Kidney tubule cell (primary cell): ENCODE measurements at regions not wholly inside any gene's neighbourhood (a gene's known extent, or its start where the extent isn't known, plus 50 kb on each side); places are given as distances from the start of the nearest gene placed in this dataset.

Experiments
- DNase-seq: peaks from one replicate; pipeline ENCODE4 v3.0.0-alpha.2; 2018; ENCODE audit warnings: low spot score

DNA sequence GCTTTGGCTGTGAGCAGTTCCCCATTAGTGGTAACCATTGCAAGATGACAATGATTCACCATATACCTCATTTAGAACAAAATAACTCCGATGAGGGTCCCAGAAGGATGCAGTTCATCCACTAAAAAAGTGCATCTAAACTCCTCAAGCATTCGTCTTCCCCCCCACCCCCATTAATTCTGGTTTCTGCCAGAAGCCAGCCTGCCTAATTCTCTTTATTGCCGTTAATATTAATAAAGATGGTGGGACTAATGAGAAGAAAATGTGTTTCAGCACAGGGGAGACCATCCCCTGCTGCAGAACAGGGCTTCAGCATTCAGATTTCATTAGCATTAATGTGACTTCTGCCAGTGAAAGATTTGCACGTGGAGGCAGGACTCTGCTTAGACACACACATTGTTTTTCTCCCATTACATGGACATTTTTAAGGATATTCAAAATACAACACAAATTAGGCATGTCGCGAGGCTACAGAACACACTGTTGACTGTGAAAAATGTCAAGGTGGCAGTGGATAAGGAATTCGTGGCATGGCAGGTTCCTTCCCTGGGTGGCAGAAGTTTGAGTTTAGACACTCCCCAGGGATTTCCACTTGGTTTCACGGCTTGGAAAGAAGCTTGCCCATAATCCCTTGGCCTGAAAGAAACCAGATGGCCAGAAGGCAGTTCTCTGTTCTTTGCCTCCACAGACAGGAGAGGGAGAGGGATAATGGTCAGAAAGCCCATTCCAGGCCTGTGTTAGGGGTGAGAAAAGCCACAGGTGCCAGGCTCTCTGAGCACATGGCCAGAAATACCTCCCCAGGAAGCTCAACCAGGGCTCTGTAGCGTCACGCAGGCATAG is 236.5 kb downstream of the FOXO1 start:
- DNase-seq = no peak

DNA sequence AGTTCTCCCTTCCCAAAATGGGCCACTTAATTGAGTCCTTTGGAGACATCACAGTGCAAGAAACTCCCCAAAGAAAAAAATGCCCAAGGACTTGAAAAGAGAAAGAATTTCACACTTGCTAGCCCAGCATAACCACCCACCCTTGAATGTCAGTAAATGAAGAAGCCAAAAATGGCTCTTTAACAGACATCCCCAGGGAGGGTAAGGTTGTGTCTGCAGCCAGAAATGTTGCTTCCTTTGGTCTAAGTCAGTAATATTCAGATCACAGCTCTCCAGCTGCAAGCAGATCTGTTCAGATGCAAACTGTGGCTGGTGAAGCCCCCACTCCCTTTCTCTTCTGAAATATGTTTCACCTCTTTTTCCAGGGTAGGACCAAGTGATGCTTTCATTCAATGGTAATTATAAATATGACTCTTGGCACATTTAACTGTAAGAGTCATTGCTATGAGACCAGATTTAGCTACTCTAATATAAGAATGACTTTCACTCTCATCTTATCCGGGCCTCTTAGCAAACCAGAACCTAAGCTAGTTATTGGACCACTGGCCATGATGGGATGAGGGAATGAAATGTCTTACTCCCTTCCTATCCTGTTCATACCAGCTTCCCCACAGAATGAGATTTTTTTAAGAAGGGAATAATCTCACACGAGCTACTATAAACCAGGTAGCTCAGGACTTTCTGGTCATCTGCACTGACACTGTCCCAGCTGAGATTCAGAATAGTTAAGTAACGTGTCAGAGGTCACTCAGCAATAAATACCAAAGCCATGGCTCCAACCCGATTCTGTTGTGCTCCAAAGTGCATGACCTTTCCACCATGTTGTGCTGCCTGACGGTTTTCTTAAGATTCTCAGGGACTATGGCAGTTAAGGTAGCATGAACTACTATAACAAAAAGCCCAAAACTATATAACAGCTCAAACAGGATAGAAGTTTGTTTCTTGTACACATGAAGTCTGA is 234.1 kb downstream of the FOXO1 start:
- DNase-seq = no peak

DNA sequence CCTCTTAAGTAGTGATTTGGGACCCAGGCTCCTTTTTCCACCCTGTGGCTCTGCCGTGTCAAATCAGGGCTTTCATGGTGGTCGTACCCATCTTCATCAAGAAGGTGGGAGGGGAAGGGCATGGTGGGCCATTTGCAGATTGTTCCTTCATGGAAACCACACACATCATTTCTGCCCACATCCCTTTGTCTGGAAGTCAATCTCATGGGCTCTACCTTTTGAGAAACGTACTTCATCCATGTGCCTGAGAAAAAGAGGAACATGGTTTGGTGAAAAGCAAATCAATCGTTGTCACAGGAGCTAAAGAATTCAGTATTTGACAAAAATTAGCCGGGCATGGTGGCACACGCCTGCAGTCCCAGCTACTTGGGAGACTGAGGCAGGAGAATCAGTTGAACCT is 233.4 kb downstream of the FOXO1 start:
- no peak for DNase-seq

DNA sequence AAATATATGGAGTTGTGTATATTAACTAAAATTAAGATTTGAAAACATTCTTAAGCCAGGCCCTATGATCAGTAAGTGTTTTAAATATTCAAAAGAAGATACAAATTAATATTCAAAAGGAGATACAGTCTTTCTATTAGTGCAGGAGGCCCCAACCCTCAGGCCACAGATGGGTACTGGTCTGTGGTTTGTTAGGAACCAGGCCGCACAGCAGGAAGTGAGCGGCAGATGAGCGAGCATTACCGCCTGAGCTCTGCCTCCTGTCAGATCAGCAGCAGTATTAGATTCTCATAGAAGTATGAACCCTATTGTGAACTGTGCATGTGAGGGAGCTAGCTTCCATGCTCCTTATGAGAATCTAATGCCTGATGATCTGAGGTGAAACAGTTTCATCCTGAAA is 232.9 kb downstream of the FOXO1 start:
- DNase-seq = no peak

DNA sequence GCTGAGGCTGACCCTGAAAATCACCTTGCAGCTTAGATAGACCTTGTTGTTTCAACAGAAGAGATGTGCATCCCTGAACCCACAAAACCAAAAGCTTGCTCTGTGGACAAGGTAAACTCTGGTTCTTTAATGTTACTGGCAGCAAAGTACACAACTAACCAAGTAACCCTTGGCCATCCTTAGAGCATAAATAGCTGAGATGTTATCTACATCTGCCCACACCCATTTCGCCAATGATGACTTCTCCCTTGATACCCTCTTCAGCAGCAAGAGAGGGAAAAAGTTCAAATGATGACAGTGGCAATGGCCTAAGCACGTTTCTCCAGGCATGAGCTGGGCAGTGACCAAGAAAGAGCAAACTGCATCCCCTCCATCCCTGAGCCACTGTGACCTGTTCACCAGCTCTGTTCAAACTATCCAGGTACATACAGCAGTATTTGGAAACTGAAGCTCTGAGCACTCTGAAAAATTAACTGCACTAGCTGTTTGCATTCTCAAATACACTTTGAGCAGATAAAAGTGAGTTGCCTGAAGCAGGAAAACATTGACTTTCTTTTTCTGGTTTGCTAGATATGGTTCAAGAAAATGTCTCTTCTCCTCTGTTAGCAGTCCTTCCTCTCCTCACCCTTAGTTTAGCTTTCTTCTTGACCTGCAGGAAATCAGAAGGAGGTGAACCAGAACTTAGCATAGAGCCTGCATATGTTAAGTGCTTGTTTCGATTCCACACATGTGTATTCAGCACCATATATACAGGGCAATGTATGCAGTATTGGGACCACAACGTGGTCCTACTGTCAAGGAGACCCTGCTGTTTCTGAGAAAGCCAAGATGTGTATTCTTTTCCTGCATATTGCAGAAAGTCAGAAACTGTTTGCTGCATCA is 231.7 kb downstream of the FOXO1 start:
- no peak for DNase-seq

DNA sequence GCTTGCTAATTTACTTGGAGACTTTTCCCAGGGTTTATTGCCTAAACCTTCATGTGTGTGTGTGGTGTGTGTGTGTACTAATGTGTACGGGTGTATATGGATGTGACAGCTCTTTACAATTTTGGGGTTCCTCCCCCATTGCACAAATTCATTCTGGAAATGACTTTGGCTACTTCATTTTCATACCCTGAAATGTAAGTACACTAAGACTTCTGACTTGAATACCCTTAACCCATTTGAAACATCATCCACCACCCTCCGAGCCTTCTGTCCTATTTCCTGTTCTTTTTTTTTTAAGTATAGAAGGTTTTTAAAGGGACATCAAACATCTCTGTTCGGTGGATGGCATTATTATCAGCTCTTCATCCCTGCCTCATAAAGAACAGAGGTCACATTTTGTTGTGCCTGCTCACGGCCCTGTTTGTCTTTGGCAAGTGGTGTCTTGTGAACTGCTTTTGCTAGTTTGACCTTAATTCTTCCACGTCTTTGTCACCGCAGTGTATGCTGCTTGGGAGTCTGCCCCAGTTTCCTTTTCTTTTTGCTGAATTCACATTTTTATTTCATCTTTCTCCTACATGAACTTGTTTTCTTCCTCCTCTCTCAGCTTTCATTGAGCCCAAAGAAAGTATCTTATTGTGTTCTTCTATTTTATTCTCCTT is 228.3 kb downstream of the FOXO1 start:
- DNase-seq = no peak

DNA sequence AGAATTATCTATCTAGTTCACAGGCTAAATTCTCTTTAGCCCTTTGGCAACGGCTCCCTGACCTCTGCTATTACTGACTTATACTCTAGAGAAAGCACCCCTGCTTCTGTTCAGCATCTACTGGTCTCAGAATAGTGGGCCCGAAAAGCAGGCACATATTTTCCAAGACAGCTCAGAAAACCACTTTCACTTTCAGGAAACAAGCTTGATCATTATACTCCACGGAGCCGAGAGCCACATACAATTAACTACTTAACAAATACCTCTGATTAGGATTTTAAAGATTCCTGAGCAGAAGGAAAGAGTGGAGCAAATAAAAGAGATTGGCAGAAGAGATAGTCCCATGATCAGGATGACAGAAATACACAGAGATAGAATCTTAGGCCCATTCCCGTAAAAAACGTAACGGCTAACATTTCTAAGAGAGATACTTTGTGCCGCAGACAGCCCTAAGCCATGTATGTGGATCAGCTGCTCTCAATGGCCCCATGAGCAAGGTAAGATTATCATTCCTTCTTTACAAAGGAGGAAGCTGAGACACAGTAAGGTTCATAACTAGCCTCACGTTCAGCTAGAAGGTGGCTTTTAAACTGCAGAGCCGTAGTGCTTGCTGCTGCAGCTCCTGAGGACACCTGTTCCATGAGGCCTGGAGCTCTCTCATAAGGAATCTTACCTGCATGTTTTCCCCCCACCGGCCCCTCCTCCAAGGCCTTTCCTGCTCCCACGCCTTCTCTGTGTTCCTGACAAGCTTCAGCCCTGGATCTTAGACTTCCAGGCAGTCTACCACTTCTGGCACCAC is 227.2 kb downstream of the FOXO1 start:
- DNase-seq = peak; percentile 22

DNA sequence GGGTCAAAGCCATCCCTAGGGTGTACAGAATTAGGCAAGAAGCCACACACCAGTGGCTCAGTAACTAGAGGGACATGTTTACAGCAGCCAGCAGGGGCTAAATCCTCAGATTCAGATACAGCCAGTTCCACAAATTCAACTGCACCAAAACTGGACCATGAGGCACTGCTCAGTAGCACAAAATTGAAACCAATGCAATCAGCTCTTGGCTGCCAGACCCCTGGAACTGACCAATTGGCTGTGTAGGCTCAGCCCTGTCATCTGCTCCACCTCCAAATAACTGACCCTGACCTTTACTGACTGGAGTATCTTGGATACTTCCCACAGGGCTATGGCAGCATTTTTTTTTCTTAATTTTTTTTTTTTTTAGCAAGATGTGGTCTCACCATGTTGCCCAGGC is 226.5 kb downstream of the FOXO1 start:
- no peak for DNase-seq

DNA sequence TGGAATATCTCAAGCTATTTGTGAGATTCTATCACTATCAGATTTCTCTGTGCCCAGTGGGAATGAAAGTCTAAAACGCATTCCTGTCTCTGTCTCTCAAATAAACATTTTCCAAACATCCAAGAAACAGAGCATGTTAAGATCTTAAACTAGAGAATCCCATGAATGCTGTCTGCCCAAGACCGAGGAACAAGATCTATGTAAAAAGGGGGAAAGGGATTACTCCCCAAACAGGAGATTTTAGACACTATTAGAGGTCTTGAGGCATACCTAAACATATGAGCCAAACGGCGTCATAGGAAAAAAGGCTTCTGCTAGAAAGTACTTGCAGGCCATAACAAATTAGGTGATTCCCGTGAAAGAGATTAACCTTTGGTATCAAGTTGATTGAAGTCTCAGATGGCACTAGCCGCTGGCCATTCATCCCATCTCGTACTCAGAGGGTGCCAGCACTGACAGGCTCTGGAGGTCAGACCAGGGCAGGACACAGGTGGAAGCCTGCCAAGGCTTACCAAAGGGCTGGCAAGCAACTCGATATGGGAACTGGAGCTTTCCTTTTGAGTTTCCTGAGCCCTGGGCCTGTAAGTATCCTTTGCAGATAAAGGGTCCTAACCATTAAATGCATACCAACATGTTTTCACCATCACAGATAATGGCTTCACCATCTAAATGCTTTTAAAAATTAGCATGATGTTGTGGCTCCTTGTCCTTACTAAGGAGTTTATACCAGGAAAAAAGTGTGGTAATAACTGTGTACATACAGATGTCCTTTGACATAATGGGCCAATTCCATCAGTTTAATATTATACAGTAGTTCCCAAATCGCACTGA is 225.2 kb downstream of the FOXO1 start:
- DNase-seq = peak; percentile 55

DNA sequence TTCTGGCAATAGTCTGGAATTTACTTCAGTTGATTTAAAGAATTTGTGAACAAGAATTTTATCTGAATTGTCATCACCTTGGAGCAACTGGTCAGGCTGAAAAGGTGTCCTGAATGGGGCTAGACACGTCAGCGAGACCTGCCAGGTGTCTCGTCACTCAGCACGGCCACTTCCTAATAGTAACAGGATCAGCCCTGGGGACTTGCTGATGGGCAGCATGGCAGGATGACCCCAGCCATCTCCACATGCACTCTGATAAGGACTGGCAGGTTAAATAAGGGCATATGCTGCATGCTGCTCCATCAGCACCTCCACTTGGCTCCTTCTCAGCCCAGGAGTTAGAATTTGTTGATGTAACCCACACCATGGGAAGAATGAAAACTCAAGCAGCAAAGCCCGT is 224.2 kb downstream of the FOXO1 start:
- DNase-seq = no peak

DNA sequence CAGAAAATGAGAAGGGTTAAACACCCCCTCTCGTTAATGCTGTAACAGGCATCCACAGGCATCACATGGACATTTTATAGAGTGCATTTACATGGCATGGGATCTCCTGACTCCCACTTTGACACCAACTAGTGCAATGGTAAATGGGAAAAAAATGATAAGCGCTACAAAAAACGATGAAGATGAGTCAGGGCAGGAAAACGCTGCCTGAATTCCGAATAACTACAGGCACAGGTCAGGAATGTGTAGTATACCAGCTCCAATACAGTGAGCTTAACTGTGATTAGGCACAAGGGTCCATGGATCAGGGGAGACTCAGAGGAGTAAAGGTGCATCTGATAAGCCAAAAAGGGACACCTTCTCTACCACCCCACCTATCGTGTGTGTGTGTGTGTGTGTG is 223.6 kb downstream of the FOXO1 start:
- DNase-seq = no peak

DNA sequence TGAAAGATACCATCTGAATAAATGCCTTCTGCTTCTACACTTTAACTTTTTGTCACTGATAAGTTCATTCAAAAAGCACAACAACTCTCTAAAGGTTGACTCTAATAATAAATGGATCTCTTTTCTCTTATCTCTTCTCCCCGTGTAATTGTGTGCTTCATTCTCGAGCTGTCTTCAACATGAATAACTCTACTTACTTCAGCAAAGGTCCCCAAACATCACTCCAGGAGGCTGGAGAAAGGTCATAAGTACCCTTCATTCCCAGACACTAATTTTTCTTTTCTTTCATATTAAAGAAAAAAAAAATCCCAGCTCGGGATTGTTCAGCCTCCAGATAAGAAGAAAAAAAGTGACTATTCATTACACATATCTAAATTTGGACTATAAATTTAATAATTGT is 222.2 kb downstream of the FOXO1 start:
- DNase-seq = no peak

DNA sequence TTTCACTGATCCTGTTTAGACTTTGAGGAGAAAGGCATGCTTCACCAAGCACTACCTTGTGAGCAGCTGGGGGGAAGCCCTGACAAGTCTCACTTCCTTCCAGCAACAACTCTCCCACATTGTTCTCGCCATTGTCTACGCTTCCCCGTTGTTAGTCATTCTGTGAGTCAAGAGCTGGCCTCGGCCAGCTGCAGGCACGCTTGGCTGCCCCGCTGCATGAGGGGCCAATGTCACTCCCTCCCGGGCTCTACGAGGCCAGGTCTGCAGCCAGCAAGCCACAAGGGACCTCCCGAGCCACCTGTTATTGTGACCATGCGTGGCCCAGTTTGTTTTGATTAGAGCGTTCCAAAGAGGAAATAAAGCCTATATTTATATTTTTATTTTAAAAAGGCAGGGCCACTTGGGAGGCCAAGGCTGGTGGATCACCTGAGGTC is 220.9 kb downstream of the FOXO1 start:
- DNase-seq = peak; percentile 99

DNA sequence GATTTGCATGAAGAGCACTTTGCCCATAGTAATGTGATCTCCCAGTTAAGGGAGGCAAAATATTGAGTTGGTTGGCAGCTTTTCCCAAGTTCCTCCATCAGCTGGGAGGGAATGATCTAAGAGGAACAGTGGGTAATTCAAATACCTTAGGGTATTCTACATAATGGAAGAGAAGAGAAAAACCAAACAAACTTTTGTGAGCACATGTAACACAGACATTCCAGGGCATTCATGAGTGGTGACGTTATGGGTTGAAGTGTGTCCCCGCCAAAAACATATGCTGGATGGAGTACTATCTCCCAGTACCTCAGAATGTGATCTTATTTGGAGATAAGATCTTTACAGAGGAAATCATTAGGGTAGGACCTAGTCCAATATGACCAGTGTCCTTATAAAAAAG is 220.1 kb downstream of the FOXO1 start:
- peak; percentile 41 for DNase-seq

DNA sequence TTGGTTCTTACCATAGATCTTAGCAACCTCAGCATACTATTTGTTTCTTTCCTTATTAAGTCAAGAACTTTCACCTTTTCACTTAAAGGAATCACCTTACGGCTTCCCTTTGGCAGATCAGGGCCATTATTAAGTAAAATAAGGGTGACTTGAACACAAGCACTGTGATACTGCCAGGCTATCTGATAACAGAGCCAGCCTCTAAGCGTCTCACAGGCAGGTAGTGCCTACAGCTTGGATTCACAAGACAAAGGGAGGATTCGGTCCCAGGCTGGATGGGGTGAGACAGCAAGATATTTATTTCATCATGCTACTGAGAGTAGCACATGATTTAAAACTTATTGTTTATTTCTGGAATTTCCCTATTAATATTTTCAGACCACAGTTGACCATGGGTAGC is 218.6 kb downstream of the FOXO1 start:
- no peak for DNase-seq

DNA sequence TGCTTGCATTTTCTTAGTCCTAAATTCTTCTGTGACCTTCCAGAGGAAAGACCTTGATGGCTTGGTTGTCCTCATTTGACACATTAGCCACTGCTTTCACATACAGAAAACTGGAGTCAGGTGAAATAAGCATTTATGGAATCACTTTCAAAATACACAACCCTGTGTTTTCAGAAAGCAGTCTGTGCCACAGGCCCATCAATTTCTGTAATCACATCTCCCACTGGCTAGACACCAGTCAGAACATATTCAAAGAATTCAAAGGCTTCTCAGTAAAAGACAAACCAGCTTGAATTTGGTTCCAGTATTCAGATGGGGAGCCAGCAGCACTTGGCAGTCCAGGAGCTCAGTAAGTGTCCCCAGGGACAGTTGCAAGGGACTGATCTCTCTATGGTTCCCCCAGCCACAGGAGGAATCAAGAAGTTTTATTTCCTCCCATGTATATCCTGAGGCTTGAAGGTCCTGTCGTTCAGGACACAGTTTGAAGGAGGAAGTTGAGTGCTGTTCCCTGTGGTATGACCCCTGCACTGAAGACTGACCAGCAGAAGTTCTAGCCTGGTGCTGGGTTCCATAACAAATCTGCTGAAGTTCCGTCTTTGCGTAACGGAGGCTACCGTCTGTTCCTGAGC is 214.3 kb downstream of the FOXO1 start:
- DNase-seq = no peak

DNA sequence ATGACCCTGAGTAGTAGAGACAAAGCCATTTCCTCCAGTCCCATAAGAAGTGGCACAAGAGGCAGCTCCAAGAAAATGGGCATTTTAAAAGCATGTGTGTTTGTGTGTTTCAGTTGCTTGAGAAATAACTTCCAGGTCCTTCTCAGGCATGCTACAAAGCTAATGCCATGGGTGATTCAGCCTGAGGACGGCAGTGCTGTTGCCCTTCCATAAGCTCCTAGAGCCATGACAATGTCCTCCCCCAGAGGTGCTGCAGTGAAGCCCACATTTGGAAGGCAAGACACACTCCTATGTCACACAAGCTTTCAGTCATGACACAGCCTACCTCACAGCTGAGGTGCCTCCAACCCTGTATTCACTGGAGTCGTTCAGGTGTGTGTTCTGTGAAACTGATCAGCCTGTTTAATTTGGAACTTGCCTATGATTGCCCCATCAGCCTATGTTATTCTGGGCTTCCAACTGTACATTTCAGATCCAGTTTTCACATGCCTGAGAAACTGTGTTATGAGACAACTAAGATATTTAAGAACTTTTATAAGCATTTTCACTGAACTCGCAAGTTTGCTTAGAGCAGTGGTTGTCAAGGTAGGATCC is 213.6 kb downstream of the FOXO1 start:
- peak; percentile 25 for DNase-seq

DNA sequence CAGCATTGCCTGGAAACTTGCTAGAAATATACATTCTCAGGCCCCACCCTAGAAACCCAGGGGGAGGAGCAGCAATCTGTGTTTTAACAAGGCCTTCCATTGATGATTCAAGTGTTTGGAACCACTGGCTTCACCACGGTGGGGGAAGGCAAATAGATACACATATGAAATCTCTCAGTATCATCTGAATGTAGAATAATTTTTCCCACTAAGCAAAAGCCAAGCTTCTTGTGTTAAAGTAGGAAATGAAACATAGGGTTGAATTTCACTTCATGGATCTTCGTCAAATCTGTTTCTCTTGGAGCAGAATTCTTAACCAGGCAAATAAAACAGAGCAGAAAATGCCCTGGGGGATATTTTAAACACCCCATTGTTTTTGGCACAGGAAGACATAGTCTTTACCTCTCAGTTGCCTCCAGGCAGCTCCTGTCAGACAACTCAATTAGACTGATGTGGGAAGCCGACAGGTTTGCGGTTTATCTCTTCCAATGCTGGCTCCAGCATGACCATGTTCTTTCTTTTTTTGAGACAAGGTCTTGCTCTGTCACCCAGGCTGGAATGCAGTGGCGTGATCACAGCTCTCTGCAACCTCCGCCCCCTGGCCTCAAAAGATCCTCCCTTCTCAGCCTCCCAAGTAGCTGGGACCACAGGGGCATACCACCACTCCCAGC is 213.0 kb downstream of the FOXO1 start:
- DNase-seq = peak; percentile 71
